Activated naive CD8-positive, alpha-beta T cell treated with anti-CD3 and anti-CD28 coated beads, Interleukin-2, amount 10 ng/mL, durations not matched to agents 7 days and 5 days (primary cell): ENCODE measurements at regions not wholly inside any gene's neighbourhood (a gene's known extent, or its start where the extent isn't known, plus 50 kb on each side); places are given as distances from the start of the nearest gene placed in this dataset.
"Not testable (repeated sequence)": the region's sequence is repeated elsewhere in the genome, so short reads cannot be mapped to it uniquely, and the experiment has no call there.

ENCODE experiments used
- ATAC-seq: fragments of 150-1000 bp; cut with Tn5 transposase; one replicate; pipeline ENCODE4 v1.10.0; 2021; ENCODE audit warnings: low read depth, moderate library complexity
- POLR2A ChIA-PET: fragments of 350-600 bp; sonication (Branson Sonifier 250); formaldehyde crosslinking; loops from one replicate; lab custom pipeline; 2021; ENCODE audit warnings: antibody characterized with exemption; lab: Charles Lee
- DNase-seq: peaks from one replicate; pipeline ENCODE4 v3.0.0; 2021
- H3K27ac Mint-ChIP-seq: one replicate; pipeline ENCODE4 v1.8.0; 2022; ENCODE audit warnings: mild to moderate bottlenecking, mixed read lengths
- H3K27me3 Mint-ChIP-seq: one replicate; pipeline ENCODE4 v1.8.0; 2022; ENCODE audit warnings: mild to moderate bottlenecking, moderate library complexity, mixed read lengths
- H3K36me3 Mint-ChIP-seq: one replicate; pipeline ENCODE4 v1.8.0; 2021; ENCODE audit warnings: mild to moderate bottlenecking, mixed read lengths
- H3K4me1 Mint-ChIP-seq: one replicate; pipeline ENCODE4 v1.8.0; 2021; ENCODE audit warnings: mixed read lengths
- H3K4me3 Mint-ChIP-seq: one replicate; pipeline ENCODE4 v1.8.0; 2022; ENCODE audit warnings: mild to moderate bottlenecking, moderate library complexity, mixed read lengths
- H3K9me3 Mint-ChIP-seq: one replicate; pipeline ENCODE4 v1.8.0; 2021; ENCODE audit warnings: mixed read lengths

GRCh38 chr3:16687221-16687620 is 82.0 kb upstream of the DAZL start:
- no peaks in the 10 kb centered on the region for H3K9me3 Mint-ChIP-seq
- peaks cover 3% of the 10 kb centered on the region for H3K27me3 Mint-ChIP-seq
- DNase-seq (no peak), ATAC-seq (no peak)
- H3K4me1 Mint-ChIP-seq, result no peaks in the 10 kb centered on the region
- no peak overlapping the region for H3K4me3 Mint-ChIP-seq
- no peak overlapping the region for H3K27ac Mint-ChIP-seq
- H3K36me3 Mint-ChIP-seq, result no peaks in the 10 kb centered on the region
- POLR2A ChIA-PET, result no interaction called here

GRCh38 chr3:16692486-16693344 is 87.5 kb upstream of the DAZL start:
- H3K4me1 Mint-ChIP-seq, result peaks cover 5% of the 10 kb centered on the region
- no peak for ATAC-seq
- POLR2A ChIA-PET, result no interaction called here
- peaks cover 2% of the 10 kb centered on the region for H3K9me3 Mint-ChIP-seq
- H3K27me3 Mint-ChIP-seq, result no peaks in the 10 kb centered on the region
- H3K27ac Mint-ChIP-seq, result no peak overlapping the region
- no peaks in the 10 kb centered on the region for H3K36me3 Mint-ChIP-seq
- H3K4me3 Mint-ChIP-seq, result no peak overlapping the region
- DNase-seq, result no peak

- H3K4me1 Mint-ChIP-seq, result peaks cover 6% of the 10 kb centered on the region
- H3K27me3 Mint-ChIP-seq, result no peaks in the 10 kb centered on the region
- ATAC-seq (no peak), DNase-seq (no peak)
- no peaks in the 10 kb centered on the region for H3K36me3 Mint-ChIP-seq
- peaks cover 2% of the 10 kb centered on the region for H3K9me3 Mint-ChIP-seq
- no peak overlapping the region for H3K27ac Mint-ChIP-seq
- POLR2A ChIA-PET, result no interaction called here
- H3K4me3 Mint-ChIP-seq, result no peak overlapping the region
Observed at GRCh38 chr3:16693820-16694219, 88.6 kb upstream of the DAZL start.

- Mint-ChIP-seq H3K36me3 (no peaks in the 10 kb centered on the region), H3K4me3 (no peak overlapping the region), H3K27me3 (peaks cover 2% of the 10 kb centered on the region), H3K4me1 (peaks cover 6% of the 10 kb centered on the region), H3K27ac (no peak overlapping the region), H3K9me3 (peaks cover 2% of the 10 kb centered on the region)
- ATAC-seq, result no peak
- POLR2A ChIA-PET, result no interaction called here
- DNase-seq, result no peak
Observed at GRCh38 chr3:16695710-16696109, 90.5 kb upstream of the DAZL start.

GRCh38 chr3:16697443-16698147 is 92.4 kb upstream of the DAZL start:
- H3K9me3 Mint-ChIP-seq, result peaks cover 2% of the 10 kb centered on the region
- no peaks in the 10 kb centered on the region for H3K36me3 Mint-ChIP-seq
- peaks cover 2% of the 10 kb centered on the region for H3K27me3 Mint-ChIP-seq
- peaks cover 6% of the 10 kb centered on the region for H3K4me1 Mint-ChIP-seq
- no peak overlapping the region for H3K27ac Mint-ChIP-seq
- no peak overlapping the region for H3K4me3 Mint-ChIP-seq
- DNase-seq (no peak), ATAC-seq (no peak)
- POLR2A ChIA-PET, result no interaction called here

GRCh38 chr3:16700651-16701050 is 95.4 kb upstream of the DAZL start:
- POLR2A ChIA-PET, result no interaction called here
- Mint-ChIP-seq H3K27me3 (peaks cover 2% of the 10 kb centered on the region), H3K9me3 (peaks cover under 1% of the 10 kb centered on the region), H3K27ac (no peak overlapping the region), H3K4me1 (peaks cover 2% of the 10 kb centered on the region), H3K36me3 (no peaks in the 10 kb centered on the region), H3K4me3 (no peak overlapping the region)
- ATAC-seq (no peak), DNase-seq (no peak)

- Mint-ChIP-seq H3K27me3 (peaks cover 2% of the 10 kb centered on the region), H3K4me1 (no peaks in the 10 kb centered on the region), H3K9me3 (peaks cover 2% of the 10 kb centered on the region), H3K27ac (no peak overlapping the region), H3K36me3 (no peaks in the 10 kb centered on the region), H3K4me3 (no peak overlapping the region)
- POLR2A ChIA-PET, result no interaction called here
- ATAC-seq (no peak), DNase-seq (no peak)
Observed at GRCh38 chr3:16704941-16705340, 99.7 kb upstream of the DAZL start.

- POLR2A ChIA-PET, result no interaction called here
- Mint-ChIP-seq H3K27me3 (peaks cover 3% of the 10 kb centered on the region), H3K4me3 (no peak overlapping the region), H3K9me3 (peaks cover 5% of the 10 kb centered on the region), H3K27ac (no peak overlapping the region), H3K4me1 (no peaks in the 10 kb centered on the region), H3K36me3 (no peaks in the 10 kb centered on the region)
- ATAC-seq, result no peak
- no peak for DNase-seq
Observed at GRCh38 chr3:16707260-16707659, 102.0 kb upstream of the DAZL start.

GRCh38 chr3:16708285-16708684 is 103.1 kb upstream of the DAZL start:
- peaks cover 3% of the 10 kb centered on the region for H3K27me3 Mint-ChIP-seq
- DNase-seq, result no peak

GRCh38 chr3:16711691-16712090 is 106.5 kb upstream of the DAZL start:
- POLR2A ChIA-PET, DNase-seq, H3K4me3 Mint-ChIP-seq, H3K36me3 Mint-ChIP-seq, H3K4me1 Mint-ChIP-seq, ATAC-seq, H3K27ac Mint-ChIP-seq, H3K27me3 Mint-ChIP-seq: not testable (repeated sequence)
- H3K9me3 Mint-ChIP-seq, result peaks cover 16% of the 10 kb centered on the region

More at GRCh38 chr3:16708285-16708684, 103.1 kb upstream of the DAZL start:
- ATAC-seq, result no peak
- POLR2A ChIA-PET, result no interaction called here
- no peak overlapping the region for H3K4me3 Mint-ChIP-seq
- peaks cover 11% of the 10 kb centered on the region for H3K9me3 Mint-ChIP-seq
- no peak overlapping the region for H3K27ac Mint-ChIP-seq
- no peaks in the 10 kb centered on the region for H3K36me3 Mint-ChIP-seq
- no peaks in the 10 kb centered on the region for H3K4me1 Mint-ChIP-seq

GRCh38 chr3:16715281-16715680 is 110.1 kb upstream of the DAZL start:
- DNase-seq (no peak), ATAC-seq (no peak)
- H3K27me3 Mint-ChIP-seq, result peaks cover 3% of the 10 kb centered on the region
- peaks cover 13% of the 10 kb centered on the region for H3K9me3 Mint-ChIP-seq
- no peaks in the 10 kb centered on the region for H3K36me3 Mint-ChIP-seq
- no peak overlapping the region for H3K4me3 Mint-ChIP-seq
- no peak overlapping the region for H3K27ac Mint-ChIP-seq
- peaks cover under 1% of the 10 kb centered on the region for H3K4me1 Mint-ChIP-seq
- POLR2A ChIA-PET, result no interaction called here

GRCh38 chr3:16719426-16719825 is 114.2 kb upstream of the DAZL start:
- no peaks in the 10 kb centered on the region for H3K27me3 Mint-ChIP-seq
- DNase-seq, result no peak
- POLR2A ChIA-PET, result no interaction called here
- peaks cover 3% of the 10 kb centered on the region for H3K4me1 Mint-ChIP-seq
- ATAC-seq, result no peak
- no peaks in the 10 kb centered on the region for H3K36me3 Mint-ChIP-seq
- no peak overlapping the region for H3K27ac Mint-ChIP-seq
- no peak overlapping the region for H3K4me3 Mint-ChIP-seq
- H3K9me3 Mint-ChIP-seq, result peaks cover 4% of the 10 kb centered on the region

GRCh38 chr3:16720367-16720940 is 115.2 kb upstream of the DAZL start:
- POLR2A ChIA-PET, result no interaction called here
- DNase-seq (no peak), ATAC-seq (no peak)
- peaks cover 3% of the 10 kb centered on the region for H3K9me3 Mint-ChIP-seq
- no peak overlapping the region for H3K27ac Mint-ChIP-seq
- H3K27me3 Mint-ChIP-seq, result no peaks in the 10 kb centered on the region
- H3K4me3 Mint-ChIP-seq, result no peak overlapping the region
- no peaks in the 10 kb centered on the region for H3K36me3 Mint-ChIP-seq
- H3K4me1 Mint-ChIP-seq, result peaks cover 3% of the 10 kb centered on the region

GRCh38 chr3:16721494-16721893 is 116.3 kb upstream of the DAZL start:
- H3K9me3 Mint-ChIP-seq, result peaks cover 6% of the 10 kb centered on the region
- H3K27me3 Mint-ChIP-seq, result no peaks in the 10 kb centered on the region
- DNase-seq (no peak), ATAC-seq (no peak)
- POLR2A ChIA-PET, result no interaction called here
- H3K4me3 Mint-ChIP-seq, result no peak overlapping the region
- no peak overlapping the region for H3K27ac Mint-ChIP-seq
- H3K36me3 Mint-ChIP-seq, result peaks cover 2% of the 10 kb centered on the region
- peaks cover 3% of the 10 kb centered on the region for H3K4me1 Mint-ChIP-seq
